Lung (tissue), 11 donors: ENCODE measurements at regions not wholly inside any gene's neighbourhood (a gene's known extent, or its start where the extent isn't known, plus 50 kb on each side); places are given as distances from the start of the nearest gene placed in this dataset.

ENCODE experiments used
- ATAC-seq: fragments of 200-7000 bp; cut with Tn5 transposase; one replicate; pipeline ENCODE4 v1.9.1; 2020; ENCODE audit warnings: moderate number of reproducible peaks; ENCODE audit not compliant: insufficient read depth, low FRiP score
- DNase-seq, 3 donors: peaks; one replicate each; pipeline ENCODE4 v3.0.0-alpha.2; 2013 to 2017
- H3K27ac ChIP-seq, 2 donors: one replicate each; pipeline ENCODE4 v1.5.1; 2013; ENCODE audit warnings: mild to moderate bottlenecking in 2 of 2, moderate library complexity in 2 of 2, control low read depth in 1 of 2, inconsistent platforms in 1 of 2, low read depth in 1 of 2, low read length in 1 of 2
- H3K27me3 ChIP-seq, 3 donors: one replicate each; pipeline ENCODE4 v1.5.1; 2013; ENCODE audit warnings: low read length in 2 of 3; ENCODE audit not compliant: control insufficient read depth in 3 of 3, insufficient read depth in 3 of 3
- H3K36me3 ChIP-seq, 4 donors: one replicate each; pipeline ENCODE4 v1.5.1; 2013; ENCODE audit warnings: low read length in 4 of 4, mild to moderate bottlenecking in 1 of 4, moderate library complexity in 1 of 4; ENCODE audit not compliant: control insufficient read depth in 4 of 4, insufficient read depth in 4 of 4
- H3K4me1 ChIP-seq, 5 donors: one replicate each; pipeline ENCODE4 v1.5.1; 2013; ENCODE audit warnings: low read length in 5 of 5, mild to moderate bottlenecking in 2 of 5, moderate library complexity in 1 of 5; ENCODE audit not compliant: control insufficient read depth in 5 of 5, insufficient read depth in 5 of 5
- H3K4me3 ChIP-seq: one replicate; pipeline ENCODE4 v1.5.1; 2013; ENCODE audit warnings: mild to moderate bottlenecking, control low read depth, moderate library complexity
- H3K9ac ChIP-seq, 2 donors: one replicate each; pipeline ENCODE4 v1.5.1; 2013; ENCODE audit warnings: low read length in 2 of 2, control low read depth in 1 of 2; ENCODE audit not compliant: insufficient read depth in 1 of 2
- H3K9me3 ChIP-seq, 4 donors: one replicate each; pipeline ENCODE4 v1.5.1; 2013; ENCODE audit warnings: low read length in 3 of 4, mild to moderate bottlenecking in 1 of 4, moderate library complexity in 1 of 4; ENCODE audit not compliant: control insufficient read depth in 4 of 4, insufficient read depth in 3 of 4
- WGBS, 2 donors: extraction: QIAGEN DNeasy Blood & Tissue Kit; methylation state at CpG; one replicate each; pipeline ENCODE4 v1.1.7; 2013; 5-methylcytosine and 5-hydroxymethylcytosine counted together
- TF ChIP-seq, protein P1 (sequence below): IDR thresholded peaks from 2 replicates; pipeline ENCODE4 v1.5.1; 2012; ENCODE audit warnings: mild to moderate bottlenecking; ENCODE audit errors: control extremely low read depth, extremely low read depth
- donor health status: control.
- donor health status: control.
- donor health status: Bipolar disorder and iron deficiency.
- donor health status: healthy.
- donor health status: DM: yes; HTN: yes; CAD: no.

DNA sequence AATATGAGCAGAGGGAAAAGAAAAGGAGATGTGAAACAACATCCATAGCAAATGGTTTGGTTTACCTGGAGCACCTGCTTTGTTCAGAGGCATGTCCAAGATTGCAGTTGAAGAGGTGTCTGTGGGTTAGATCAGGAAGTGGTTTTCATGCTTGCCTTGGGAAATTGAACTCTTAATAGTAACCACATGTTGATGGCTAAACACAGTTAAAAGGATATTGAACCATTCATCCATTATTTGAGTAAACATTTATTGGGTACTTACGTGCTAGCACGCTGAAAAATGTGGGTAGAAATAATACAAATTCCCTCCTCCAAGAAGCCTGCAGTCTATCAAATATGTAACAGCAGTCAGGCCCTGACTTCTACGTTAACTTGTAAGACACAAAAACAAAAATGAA lies 235.7 kb upstream of the TNC start:
- ATAC-seq (no peak), DNase-seq (no peak)
- Histone ChIP-seq H3K4me1 (peaks cover 0 to 2% (median 0%) of the 10 kb centered on the region in 5 donors), H3K27me3 (no peaks in the 10 kb centered on the region), H3K36me3 (no peaks in the 10 kb centered on the region), H3K9me3 (peaks cover 0 to under 1% (median 0%) of the 10 kb centered on the region in 4 donors), H3K4me3 (no peak overlapping the region), H3K27ac (no peak overlapping the region), H3K9ac (no peak overlapping the region)
- WGBS, 2 donors = 67 to 85% methylated on average over 3 of the region's 3 CpGs
- TF ChIP-seq, protein P1, sequence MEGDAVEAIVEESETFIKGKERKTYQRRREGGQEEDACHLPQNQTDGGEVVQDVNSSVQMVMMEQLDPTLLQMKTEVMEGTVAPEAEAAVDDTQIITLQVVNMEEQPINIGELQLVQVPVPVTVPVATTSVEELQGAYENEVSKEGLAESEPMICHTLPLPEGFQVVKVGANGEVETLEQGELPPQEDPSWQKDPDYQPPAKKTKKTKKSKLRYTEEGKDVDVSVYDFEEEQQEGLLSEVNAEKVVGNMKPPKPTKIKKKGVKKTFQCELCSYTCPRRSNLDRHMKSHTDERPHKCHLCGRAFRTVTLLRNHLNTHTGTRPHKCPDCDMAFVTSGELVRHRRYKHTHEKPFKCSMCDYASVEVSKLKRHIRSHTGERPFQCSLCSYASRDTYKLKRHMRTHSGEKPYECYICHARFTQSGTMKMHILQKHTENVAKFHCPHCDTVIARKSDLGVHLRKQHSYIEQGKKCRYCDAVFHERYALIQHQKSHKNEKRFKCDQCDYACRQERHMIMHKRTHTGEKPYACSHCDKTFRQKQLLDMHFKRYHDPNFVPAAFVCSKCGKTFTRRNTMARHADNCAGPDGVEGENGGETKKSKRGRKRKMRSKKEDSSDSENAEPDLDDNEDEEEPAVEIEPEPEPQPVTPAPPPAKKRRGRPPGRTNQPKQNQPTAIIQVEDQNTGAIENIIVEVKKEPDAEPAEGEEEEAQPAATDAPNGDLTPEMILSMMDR = no peak

DNA sequence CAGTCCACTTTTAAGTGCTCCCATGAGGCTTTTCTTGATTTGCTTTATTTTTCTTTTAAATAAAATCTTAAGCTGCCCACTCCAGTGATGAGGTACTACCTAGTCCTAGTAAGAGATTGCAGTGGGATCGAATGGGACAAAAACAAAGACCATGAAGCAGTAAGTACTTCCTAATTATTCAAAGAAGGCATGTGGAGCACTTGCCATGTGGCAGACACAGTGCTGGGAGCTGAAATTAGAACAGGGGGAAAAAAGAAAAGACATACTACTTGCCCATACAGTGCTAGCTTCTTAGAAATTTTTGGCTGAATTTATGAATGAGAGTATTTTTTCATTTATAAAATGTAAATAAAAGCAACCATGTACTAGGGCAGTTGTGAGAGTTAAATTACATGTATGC lies 239.9 kb upstream of the TNC start:
- 41 to 63% methylated on average over 1 of the region's 1 CpG for WGBS, 2 donors
- ATAC-seq = no peak
- Histone ChIP-seq H3K27me3 (no peaks in the 10 kb centered on the region), H3K9me3 (no peaks in the 10 kb centered on the region), H3K4me3 (no peak overlapping the region), H3K27ac (no peak overlapping the region), H3K4me1 (no peaks in the 10 kb centered on the region), H3K36me3 (no peaks in the 10 kb centered on the region), H3K9ac (no peak overlapping the region)
- TF ChIP-seq, protein P1 = no peak
- no peak for DNase-seq

DNA sequence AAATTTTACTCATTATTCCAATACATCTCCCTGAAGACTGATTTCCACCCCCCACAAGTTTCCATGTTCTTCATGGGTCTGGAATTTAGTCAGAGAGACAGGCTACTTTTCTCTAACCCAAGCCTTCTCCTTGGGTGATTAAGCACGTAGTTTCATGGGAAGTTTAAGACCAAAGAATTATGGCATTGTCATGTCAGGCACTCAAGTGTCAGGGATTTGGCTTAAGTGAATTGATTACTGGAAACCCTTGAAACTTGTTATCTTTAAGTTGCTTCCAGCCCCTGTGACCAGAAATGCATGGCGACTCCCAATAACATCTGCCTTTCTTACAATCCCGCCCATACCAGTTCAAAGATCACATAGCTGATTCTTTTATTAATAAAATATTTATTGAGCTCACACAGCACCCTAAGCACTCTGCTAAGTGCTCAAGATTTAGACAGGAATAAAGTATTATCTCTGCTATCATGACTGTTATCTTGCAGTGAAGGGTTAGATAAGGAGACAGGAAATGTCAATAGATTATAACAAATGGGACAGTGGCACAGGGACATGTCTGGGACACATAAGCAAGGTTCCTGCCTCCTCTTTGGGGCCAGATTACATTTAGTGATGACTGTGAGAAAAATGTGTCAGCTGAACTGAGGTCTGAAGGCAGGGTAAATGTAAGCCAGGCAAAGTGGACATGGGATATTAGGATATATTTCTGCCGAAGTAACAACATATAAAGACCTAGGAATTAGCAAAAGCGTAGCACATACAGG lies 241.2 kb upstream of the TNC start:
- Histone ChIP-seq H3K9me3 (no peaks in the 10 kb centered on the region), H3K9ac (no peak overlapping the region), H3K4me3 (no peak overlapping the region), H3K27ac (no peak overlapping the region), H3K36me3 (no peaks in the 10 kb centered on the region), H3K4me1 (no peaks in the 10 kb centered on the region), H3K27me3 (no peaks in the 10 kb centered on the region)
- TF ChIP-seq, protein P1 = no peak
- WGBS, 2 donors = 61 to 64% methylated on average over 5 of the region's 5 CpGs
- no peak for ATAC-seq
- no peak for DNase-seq

DNA sequence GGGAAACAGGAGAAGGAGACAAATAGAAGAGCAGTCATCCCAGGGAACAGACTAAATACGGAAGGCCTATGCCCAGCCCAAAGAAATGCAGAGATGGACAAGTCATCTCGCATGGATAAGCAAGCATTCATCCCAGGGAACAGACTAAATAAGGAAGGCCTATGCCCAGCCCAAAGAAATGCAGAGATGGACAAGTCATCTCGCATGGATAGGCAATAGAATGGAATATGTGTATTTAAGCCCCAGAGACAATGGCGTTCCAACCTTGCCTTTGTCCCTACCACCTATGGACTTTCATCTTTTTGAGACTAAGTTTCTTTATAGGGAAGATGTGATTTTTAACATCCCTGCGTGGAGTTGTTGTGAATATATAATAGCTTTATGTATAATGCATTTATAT lies 242.2 kb upstream of the TNC start:
- no peak for DNase-seq
- Histone ChIP-seq H3K27ac (no peak overlapping the region), H3K9me3 (no peaks in the 10 kb centered on the region), H3K4me3 (no peak overlapping the region), H3K36me3 (no peaks in the 10 kb centered on the region), H3K9ac (no peak overlapping the region), H3K27me3 (no peaks in the 10 kb centered on the region), H3K4me1 (no peaks in the 10 kb centered on the region)
- 93 to 96% methylated on average over 5 of the region's 5 CpGs for whole genome bisulfite sequencing, 2 donors
- no peak for ATAC-seq
- TF ChIP-seq, protein P1 = no peak
